ENCODE measurements at regions not wholly inside any gene's neighbourhood (a gene's known extent, or its start where the extent isn't known, plus 50 kb on each side); places are given as distances from the start of the nearest gene placed in this dataset.

GRCh38 chr10:106338486-106338885 lies 826.0 kb downstream of the SORCS1 start:
- FAIRE-seq (no peak), DNase-seq (ENCODE audit: insufficient read length, low spot score) (no peak)
- TF ChIP-seq, protein P1, sequence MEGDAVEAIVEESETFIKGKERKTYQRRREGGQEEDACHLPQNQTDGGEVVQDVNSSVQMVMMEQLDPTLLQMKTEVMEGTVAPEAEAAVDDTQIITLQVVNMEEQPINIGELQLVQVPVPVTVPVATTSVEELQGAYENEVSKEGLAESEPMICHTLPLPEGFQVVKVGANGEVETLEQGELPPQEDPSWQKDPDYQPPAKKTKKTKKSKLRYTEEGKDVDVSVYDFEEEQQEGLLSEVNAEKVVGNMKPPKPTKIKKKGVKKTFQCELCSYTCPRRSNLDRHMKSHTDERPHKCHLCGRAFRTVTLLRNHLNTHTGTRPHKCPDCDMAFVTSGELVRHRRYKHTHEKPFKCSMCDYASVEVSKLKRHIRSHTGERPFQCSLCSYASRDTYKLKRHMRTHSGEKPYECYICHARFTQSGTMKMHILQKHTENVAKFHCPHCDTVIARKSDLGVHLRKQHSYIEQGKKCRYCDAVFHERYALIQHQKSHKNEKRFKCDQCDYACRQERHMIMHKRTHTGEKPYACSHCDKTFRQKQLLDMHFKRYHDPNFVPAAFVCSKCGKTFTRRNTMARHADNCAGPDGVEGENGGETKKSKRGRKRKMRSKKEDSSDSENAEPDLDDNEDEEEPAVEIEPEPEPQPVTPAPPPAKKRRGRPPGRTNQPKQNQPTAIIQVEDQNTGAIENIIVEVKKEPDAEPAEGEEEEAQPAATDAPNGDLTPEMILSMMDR (IDR thresholded peaks at IDR 0.05; ENCODE audit: insufficient read depth, missing control alignments), result no peak

DNA sequence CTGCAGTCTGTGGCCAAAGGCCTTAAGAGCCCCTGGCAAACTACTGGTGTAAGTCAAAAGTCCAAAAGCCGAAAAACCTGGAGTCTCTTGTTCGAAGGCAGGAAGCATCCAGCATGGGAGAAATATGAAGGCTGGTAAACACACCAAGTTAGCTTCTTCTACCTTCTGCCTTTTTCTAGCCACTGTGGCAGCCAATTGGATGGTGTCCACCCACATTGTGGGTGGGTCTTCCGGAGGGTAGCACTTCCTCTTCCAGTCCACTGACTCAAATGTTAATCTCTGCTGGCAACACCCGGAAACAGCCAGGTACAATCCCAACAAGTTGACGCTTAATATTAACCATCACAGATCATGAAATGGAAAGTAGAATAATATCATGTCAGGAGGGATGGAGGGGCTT lies 827.6 kb downstream of the SORCS1 start:
- TF ChIP-seq, protein P1 (IDR thresholded peaks at IDR 0.05; ENCODE audit: insufficient read depth, missing control alignments), result no peak
- FAIRE-seq, result no peak
- DNase-seq (ENCODE audit: insufficient read length, low spot score), result no peak

- DNase-seq (ENCODE audit: insufficient read length, low spot score) (no peak), FAIRE-seq (no peak)
- TF ChIP-seq, protein P1 (IDR thresholded peaks at IDR 0.05; ENCODE audit: insufficient read depth, missing control alignments), result no peak
Observed at GRCh38 chr10:106327747-106328146, 836.8 kb downstream of the SORCS1 start.

DNA sequence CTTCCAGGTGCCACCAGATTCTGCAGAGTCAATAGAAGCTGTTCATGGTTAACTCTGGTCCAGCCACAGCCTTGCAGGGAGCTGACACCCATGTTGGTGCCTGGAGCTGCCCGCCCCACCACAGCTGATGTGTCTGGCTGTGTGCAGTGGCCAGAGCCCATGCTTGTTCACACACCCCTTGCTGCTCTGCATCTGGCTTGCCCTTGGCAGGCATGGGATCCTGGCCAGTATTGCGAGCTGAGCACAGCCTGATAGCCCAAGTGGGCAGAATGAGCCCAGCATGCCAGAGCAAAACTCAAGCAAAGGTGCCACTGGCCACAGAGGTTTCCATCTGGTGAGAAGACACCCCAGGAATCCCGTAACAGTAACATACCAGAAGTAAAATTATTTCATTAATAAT lies 843.6 kb downstream of the SORCS1 start:
- TF ChIP-seq, protein P1 (IDR thresholded peaks at IDR 0.05; ENCODE audit: insufficient read depth, missing control alignments), result no peak
- no peak for FAIRE-seq
- no peak for DNase-seq (ENCODE audit: insufficient read length, low spot score)

DNA sequence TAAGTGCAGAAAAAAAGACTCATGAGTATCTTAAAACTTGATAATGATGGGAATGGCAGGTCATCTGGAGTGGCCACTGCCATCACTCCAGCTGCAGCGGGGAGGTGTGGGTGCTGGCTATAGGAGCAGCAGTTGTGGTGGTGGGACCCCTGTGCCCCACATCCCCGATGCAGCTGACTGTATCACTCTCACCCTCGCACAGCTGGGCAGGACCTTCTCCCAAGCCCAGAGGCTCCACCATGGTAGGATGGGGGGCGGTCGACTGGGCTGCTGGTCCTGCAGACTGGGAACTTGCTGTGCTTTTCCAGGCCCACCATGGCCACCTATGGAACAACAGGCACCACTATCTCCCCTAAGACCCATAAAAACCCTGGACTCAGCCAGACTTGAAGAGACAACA lies 844.4 kb downstream of the SORCS1 start:
- DNase-seq (ENCODE audit: insufficient read length, low spot score) (no peak), FAIRE-seq (no peak)
- TF ChIP-seq, protein P1 (IDR thresholded peaks at IDR 0.05; ENCODE audit: insufficient read depth, missing control alignments), result no peak

- DNase-seq (ENCODE audit: insufficient read length, low spot score) (no peak), FAIRE-seq (no peak)
- TF ChIP-seq, protein P1 (IDR thresholded peaks at IDR 0.05; ENCODE audit: insufficient read depth, missing control alignments), result no peak
Observed at GRCh38 chr10:106317554-106317953, 847.0 kb downstream of the SORCS1 start.

DNA sequence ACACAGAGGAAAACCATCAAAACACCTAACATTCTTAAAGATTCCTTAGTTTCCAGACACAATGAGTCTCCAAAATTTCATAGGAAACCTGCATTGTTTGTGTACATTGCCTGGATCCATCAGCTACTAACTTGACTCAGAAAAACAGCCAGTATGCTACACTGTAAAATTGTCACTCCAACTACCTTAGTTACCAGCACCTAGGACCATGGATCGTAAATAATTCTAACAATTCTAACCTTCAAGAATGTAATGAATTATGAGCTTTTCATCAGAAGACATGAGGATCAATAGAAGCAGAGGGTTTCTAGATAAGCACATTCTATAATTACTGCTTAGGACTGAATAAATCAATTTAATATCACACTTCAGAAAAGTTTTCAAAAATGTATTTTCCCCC lies 851.5 kb downstream of the SORCS1 start:
- TF ChIP-seq, protein P1 (IDR thresholded peaks at IDR 0.05; ENCODE audit: insufficient read depth, missing control alignments), result no peak
- FAIRE-seq, result no peak
- no peak for DNase-seq (ENCODE audit: insufficient read length, low spot score)
